H1 (cell line): ENCODE measurements at regions not wholly inside any gene's neighbourhood (a gene's known extent, or its start where the extent isn't known, plus 50 kb on each side); places are given as distances from the start of the nearest gene placed in this dataset.

Experiments used
- ATF3 ChIP-seq: IDR thresholded peaks from 2 replicates; pipeline ENCODE4 v1.6.1; 2011; ENCODE audit warnings: low read depth, mild to moderate bottlenecking, low read length; ENCODE audit not compliant: insufficient read depth
- CBX8 ChIP-seq: fragments of 300-800, 300-1000 bp; sonication (generic); IDR thresholded peaks from 2 replicates; pipeline ENCODE4 v1.7.1; 2016; ENCODE audit warnings: low read depth, low read length, borderline replicate concordance
- CHD2 ChIP-seq: IDR thresholded peaks from 2 replicates; pipeline ENCODE4 v1.6.1; 2012; ENCODE audit warnings: low read length, improper control_type of control experiment
- CTCF ChIP-seq, 3 experiments: IDR thresholded peaks; 1 replicate in 2 of 3; 2 replicates in 1 of 3; pipeline versions ENCODE4 v1.5.1 to v1.6.1; 2011; ENCODE audit warnings: low read length in 3 of 3, mild to moderate bottlenecking in 3 of 3, inconsistent platforms in 2 of 3, low read depth in 1 of 3, moderate library complexity in 1 of 3; ENCODE audit not compliant: insufficient read depth in 1 of 3; ENCODE audit errors: control extremely low read depth in 1 of 3
- EZH2 ChIP-seq: fragments of 200-600 bp; sonication (generic); IDR thresholded peaks from 2 replicates; pipeline ENCODE4 v1.7.1; 2012; ENCODE audit warnings: low read depth, mild to moderate bottlenecking, moderate library complexity, low read length, inconsistent platforms; ENCODE audit not compliant: severe bottlenecking
- GABPA ChIP-seq: IDR thresholded peaks from 2 replicates; pipeline ENCODE4 v1.6.1; 2011; ENCODE audit warnings: mild to moderate bottlenecking, low read length, moderate library complexity, borderline replicate concordance; ENCODE audit not compliant: insufficient read depth
- GTF2F1 ChIP-seq: IDR thresholded peaks from 2 replicates; pipeline ENCODE4 v1.6.1; 2012; ENCODE audit warnings: low read depth, low read length, improper control_type of control experiment, borderline replicate concordance
- HDAC6 ChIP-seq: IDR thresholded peaks from one replicate; pipeline ENCODE4 v1.7.1; 2012; ENCODE audit warnings: low read depth, mild to moderate bottlenecking, inconsistent platforms, low read length, moderate library complexity
- MAX ChIP-seq: IDR thresholded peaks from 2 replicates; pipeline ENCODE4 v1.6.1; 2012; ENCODE audit warnings: inconsistent platforms
- POLR2AphosphoS5 ChIP-seq: IDR thresholded peaks from 2 replicates; pipeline ENCODE4 v1.6.1; 2011; ENCODE audit warnings: low read depth, low read length
- RFX5 ChIP-seq: IDR thresholded peaks from 2 replicates; pipeline ENCODE4 v1.6.1; 2011; ENCODE audit warnings: low read depth, low read length, improper control_type of control experiment, borderline replicate concordance

GRCh38 chr2:126811101-126811500, 87.6 kb upstream of the TEX51 start:
- TF ChIP-seq EZH2, result no peak
- TF ChIP-seq GTF2F1, result no peak
- TF ChIP-seq CTCF (IDR thresholded peaks at IDR 0.05; ENCODE audit: control extremely low read depth in 1 of 3, insufficient read depth in 1 of 3, low read depth in 1 of 3, low read length in 3 of 3), result no peak
- TF ChIP-seq GABPA, result no peak
- no peak for TF ChIP-seq HDAC6
- TF ChIP-seq MAX, result no peak
- no peak for TF ChIP-seq POLR2AphosphoS5
- no peak for TF ChIP-seq CHD2
- no peak for TF ChIP-seq CBX8
- no peak for TF ChIP-seq ATF3
- TF ChIP-seq RFX5, result no peak
